HG03439 (cell line): ENCODE measurements at regions not wholly inside any gene's neighbourhood (a gene's known extent, or its start where the extent isn't known, plus 50 kb on each side); places are given as distances from the start of the nearest gene placed in this dataset.
"Not testable (repeated sequence)": the region's sequence is repeated elsewhere in the genome, so short reads cannot be mapped to it uniquely, and the experiment has no call there.

Experiments used
- ATAC-seq: cut with Tn5 transposase; IDR thresholded peaks from one replicate; pipeline ENCODE4 v1.9.1; 2021; ENCODE audit warnings: mild to moderate bottlenecking, moderate library complexity; ENCODE audit not compliant: unreplicated experiment

DNA sequence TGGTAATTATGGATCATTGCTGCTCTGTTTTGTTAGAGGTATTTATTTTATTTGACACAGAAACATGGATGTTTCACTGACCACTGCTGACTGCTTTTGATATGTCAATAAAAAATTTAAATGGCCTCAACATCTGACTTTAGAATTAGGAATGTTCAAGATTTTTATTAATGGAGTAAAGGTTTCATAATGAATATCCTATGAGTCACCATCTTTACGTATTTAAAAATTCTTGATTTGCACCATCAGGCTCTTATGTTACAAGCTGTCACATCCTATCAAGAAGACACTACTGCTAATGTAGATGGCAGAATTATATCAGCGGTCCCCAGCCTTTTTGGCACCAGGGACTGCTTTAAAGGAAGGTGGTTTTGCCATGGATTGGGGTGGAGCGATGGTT, 578.7 kb upstream of the NRP1 start:
- ATAC-seq, result no peak

DNA sequence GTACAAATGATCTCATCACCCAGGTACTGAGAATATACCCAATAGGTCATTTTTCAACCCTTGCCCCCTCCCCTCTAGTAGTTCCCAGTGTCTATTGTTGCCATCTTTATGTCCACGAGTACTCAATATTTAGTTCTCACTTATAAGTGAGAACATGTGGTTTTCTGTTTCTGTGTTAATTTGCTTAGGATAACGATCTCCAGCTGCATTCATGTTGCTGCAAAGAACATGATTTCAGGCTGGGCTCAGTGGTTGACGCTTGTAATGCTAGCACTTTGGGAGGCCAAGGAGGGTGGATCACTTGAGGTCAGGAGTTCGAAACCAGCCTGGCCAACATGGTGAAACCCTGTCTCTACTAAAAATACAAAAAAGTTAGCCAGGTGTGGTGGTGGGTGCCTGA, 575.0 kb upstream of the NRP1 start:
- not testable (repeated sequence) for ATAC-seq

DNA sequence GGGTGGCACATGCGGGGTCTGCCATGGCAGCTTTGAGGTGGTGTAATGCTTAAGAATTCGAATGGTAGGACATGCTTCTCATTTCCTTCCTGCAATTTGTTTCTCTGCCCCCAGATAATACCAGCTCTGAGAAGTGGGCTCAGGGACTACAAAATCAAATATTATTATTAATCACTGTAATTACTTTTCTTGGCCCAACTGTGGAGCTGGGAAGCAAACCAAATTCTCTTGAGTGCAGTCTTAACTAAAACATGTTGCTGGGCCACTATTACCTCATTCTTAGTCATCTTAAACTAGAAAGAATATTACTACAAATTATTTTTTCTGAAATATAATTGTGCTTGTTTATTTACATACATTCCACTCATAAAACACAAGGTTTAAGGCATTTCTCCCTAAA, 566.7 kb upstream of the NRP1 start:
- ATAC-seq, result no peak

DNA sequence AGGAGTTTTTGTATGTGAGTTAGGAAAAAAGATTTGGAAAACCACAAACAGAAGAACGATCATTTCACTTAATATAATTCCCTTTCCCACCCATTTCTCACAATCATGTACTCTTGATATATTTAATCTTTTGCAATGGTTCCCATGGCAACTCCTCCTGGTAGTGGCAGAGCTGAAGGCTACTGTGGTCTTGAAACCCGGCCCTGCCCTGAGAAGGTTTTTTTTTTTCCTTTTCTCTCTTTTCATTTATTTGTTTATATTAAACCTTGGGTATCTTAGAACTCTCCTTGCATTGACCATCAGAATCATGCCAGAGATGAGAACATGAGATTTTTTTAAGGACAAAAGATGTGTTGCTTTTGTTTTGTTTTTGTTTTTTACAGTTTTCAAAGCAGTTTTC, 566.1 kb upstream of the NRP1 start:
- ATAC-seq, result no peak

DNA sequence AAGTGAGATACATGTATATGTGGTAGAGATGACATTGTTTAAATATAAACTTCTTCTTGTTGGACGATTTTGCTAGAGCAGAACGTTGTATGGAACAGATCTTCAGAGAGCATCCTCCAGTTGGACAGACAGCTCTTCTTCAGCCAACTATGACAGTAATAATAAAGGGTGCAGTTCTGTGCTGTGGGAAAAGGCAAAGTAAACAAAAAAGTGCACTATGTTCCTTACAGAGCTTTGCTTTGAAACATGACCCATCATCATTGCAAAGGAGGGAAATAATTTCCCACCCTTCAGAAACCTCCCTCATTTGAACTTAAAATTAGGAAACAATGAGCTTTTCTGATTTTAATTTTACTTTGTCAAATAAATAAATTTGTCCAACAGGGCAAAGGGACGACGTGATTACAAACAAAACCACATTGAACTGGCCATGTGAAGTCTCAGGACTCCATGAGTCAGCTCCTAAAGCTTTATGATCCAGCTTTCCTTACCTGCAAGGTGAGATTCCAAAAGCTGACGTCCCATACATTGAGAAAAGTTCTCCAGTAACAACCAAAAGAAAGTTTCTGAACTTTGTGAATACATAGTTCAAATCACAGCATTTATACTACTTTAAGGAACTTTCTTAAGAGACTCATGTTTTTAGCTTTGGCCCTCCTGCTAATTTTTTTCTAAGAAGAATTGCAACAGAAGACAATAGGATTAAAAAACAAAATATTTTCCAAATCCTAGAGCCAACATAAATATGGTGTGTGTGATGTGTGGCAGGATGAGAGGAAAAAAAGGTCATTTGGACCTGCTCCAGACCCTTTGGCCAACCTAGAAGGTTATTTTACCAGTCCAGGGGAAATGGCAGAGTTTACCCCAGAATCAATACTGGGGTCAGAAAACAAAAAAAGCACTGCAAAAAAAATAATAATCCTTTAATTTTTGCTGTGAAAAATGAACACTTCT, 565.4 kb upstream of the NRP1 start:
- ATAC-seq, result no peak

DNA sequence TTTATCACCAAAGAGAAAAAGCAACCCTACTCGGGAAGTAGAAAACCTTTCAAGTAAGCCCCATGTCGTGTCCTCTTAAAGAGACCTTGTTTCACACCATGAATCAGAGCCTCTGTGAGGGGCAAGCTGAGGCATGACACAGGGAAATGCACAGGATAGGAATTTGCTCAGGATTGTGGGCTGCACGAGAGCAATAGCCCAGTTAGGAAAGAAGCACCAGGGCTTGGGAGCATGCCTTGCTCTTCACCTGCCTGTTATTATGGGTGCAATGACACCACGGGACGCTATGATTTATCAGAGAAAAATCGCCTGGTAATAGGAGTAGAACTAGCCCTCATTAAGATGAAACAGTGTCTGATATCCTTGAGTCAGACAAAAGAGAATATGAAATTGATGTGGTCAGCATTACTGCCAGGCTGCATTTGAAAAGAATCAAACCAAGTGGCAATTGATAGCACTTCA, 562.9 kb upstream of the NRP1 start:
- no peak for ATAC-seq

DNA sequence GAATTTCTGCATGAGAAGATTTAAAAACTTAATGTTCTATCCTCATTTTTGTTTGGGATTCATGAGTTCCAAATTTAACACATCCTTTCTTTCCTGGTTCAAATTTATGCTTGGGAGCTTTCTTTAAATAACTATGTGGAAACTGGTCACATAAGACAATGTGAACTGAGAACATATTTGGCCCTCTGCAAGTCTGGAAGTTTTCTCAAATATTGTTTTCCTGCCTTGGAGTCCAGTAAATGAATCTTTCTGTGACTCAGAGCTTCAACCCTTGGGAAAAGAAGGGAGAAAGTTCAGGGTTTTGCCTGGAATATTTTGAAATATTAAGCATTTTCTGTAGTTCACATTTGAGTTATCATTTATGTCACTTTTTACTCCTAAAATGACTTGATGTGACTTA, 559.0 kb upstream of the NRP1 start:
- no peak for ATAC-seq

DNA sequence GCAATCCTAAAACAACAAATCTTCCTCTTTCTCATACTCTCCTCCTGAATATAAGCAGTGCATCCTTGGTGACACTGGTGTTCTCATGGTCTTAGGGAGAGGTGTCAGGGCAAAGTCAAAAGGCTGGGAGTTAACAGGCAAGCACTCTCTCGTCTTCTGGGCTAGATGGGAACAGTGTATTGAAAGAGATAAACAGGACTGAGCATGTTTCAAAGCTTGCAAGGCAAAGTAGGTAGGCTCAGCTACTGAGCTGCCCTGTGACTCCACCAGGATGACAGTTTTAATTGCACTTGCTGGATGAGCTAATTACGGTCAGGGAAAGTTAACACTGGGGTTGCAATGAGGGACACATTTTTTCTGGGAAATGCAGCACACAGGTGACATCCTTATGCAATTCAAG, 554.9 kb upstream of the NRP1 start:
- no peak for ATAC-seq

DNA sequence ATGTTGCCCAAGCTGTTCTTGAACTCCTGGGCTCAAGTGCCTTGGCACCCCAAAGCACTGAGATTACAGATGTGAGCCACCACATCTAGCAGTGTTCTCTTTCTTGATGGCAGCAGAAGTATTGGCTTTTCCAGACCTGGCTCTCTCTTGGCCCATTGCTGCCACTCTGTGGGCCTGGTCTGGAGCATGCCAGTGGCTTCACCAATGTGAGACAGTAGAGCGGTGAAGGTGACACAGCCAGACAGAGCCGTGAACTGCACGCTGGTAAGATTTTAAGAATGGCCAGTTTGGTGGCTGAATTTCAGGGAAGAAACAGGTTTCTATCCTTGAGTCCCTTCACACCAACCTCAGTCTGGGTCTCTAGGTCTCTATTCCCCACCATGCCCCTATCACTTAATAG, 552.7 kb upstream of the NRP1 start:
- no peak for ATAC-seq

DNA sequence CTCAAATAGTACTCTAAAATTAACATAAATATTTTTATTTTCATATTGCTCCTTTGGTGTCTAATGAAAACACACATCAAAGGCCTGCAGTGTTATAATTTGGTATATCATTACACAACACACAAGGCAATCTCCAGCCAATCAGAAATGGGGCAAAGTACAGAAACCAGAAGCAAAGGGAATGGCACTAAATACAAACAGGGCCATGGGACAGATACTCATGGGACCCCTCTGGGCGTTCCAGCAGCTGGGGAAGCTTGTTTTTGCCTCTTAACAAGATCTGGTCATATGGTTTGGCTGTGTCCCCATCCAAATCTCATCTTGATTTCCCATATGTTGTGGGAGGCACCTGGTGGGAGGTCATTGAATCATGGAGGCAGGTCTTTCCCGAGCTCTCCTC, 551.8 kb upstream of the NRP1 start:
- ATAC-seq, result no peak

DNA sequence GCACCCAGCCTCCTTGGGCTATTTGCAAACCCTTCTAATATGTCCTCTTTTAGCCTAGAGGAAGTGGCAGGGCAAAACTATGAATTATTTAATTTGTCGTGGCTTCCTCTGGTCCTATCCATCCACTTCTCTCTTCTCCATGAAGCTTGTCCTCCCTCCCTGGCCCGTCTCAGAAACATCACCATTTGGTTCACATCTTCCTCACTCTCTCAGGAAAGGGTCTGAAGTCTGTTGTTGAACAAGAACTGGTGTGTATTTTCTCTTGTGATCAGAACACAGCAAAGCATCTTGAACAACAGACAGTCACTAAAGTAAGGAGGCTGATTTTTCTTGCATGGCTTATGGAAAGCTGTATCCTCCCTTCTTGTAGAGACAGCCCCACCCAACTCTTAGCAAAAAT, 550.1 kb upstream of the NRP1 start:
- ATAC-seq, result no peak

DNA sequence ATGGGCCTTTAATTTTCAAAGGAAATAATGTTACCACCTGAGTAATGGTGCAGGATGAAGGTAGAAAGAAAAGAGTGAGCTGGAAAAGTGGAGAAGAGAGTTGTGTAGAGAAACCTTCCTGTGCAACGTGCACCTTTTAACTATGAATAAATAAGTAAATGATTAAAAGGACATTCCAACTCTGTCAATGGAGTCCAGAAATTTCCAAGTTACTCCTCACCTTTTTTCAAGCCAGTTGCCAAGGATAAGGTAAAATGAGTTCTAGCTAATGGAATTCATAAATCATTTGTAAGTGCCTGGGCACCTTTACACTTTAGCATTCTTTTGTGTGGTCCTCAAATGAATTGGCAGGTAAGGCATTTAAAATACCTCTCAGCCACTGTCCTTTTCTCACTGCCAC, 549.4 kb upstream of the NRP1 start:
- ATAC-seq, result no peak

DNA sequence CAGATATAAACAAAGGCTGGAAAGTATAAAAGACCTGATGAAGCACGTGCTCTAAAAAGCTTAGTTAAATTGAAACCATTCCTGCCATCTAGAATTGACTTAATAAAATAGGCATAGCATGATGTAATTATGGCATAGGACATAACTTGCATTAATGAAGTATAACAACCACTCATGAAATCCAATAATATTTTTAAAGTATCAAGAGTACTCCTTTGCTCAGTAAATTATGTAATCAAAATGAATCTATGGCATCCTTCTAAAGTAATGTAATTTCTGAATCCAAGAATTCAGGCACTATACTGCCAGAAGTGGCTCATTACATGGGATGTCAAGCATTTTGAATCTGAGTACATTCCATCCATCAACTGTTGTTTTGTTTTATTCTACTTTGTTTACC, 548.5 kb upstream of the NRP1 start:
- no peak for ATAC-seq

DNA sequence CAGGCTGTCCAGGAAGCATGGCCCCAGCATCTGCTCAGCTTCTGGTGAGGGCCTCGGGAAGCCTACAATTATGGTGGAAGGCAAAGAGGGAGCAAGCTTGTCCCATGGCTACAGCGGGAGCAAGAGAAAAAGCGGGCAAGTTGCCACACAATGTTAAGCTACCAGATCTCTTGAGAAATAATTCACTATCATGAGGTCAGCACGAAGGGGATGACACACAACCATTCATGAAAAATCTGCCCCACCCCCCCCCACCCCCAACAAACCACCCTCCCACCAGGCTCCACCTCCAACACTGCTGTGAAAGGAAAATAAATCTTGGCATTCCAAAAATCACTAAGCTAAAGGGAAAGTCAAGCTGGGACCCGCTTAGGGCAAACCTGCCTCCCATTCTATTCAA, 545.8 kb upstream of the NRP1 start:
- no peak for ATAC-seq

DNA sequence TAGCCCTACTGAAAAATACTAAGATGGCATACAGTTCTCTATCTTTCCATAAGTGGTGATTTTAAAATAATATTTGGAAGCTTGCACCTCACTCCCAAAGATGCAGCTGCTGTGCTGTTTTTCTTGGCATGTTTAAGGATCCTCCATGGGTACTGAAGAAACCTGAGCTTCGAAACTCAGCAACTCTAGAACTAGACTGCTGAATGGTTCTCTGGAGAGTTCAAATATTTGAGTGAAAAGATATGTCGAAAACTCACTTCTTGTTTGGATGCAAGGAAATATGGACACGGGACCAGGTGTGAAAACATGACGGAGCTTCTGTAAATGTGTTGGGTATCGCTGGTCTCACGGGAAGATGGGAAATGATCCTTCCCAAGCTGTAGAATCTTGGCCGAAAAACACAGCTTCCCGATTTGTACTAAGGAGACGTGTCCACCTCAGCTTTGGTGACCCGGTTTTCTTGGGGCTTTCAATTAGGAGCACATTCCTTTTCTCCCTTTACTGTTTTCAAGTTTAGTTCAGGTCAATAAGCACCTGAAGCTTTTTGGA, 543.8 kb upstream of the NRP1 start:
- ATAC-seq, result no peak

DNA sequence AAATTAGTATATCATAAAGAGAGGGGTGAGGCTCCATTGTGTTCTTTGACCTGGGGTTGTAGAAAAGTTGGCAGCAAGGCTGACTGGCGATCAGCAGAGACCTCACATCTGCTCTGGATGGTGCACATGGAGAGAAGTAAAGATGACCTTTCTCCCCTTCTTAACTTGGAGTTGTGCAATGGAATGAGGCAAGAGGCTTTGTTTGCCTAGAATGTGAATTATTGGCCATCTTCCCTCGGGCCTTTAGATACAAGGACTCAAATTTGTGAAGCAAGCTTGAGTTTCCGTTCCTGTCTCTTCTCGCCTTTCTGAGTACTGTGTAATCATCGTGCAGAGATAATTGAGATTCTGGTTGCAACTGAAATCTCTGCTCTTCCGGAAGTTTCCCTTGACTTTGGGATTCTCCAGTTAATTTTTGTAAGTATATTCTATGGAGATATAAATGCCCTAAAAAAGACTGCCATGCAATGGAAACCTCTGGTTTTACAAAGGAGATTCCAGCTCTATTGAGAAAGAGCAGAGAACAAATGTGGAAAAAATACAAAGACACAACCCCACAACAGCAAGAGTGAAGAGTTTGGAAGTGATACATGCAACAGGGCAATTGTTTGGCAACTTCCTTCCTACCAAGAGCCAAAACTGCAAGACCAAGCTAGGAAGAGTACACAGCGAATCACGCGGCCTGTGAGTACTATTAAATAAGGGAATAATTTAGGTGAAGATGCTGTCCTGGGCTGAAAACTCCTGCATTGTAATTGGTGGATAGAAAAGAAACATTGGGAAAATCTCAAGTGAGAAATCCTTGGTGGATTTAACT, 542.3 kb upstream of the NRP1 start:
- ATAC-seq, result no peak

DNA sequence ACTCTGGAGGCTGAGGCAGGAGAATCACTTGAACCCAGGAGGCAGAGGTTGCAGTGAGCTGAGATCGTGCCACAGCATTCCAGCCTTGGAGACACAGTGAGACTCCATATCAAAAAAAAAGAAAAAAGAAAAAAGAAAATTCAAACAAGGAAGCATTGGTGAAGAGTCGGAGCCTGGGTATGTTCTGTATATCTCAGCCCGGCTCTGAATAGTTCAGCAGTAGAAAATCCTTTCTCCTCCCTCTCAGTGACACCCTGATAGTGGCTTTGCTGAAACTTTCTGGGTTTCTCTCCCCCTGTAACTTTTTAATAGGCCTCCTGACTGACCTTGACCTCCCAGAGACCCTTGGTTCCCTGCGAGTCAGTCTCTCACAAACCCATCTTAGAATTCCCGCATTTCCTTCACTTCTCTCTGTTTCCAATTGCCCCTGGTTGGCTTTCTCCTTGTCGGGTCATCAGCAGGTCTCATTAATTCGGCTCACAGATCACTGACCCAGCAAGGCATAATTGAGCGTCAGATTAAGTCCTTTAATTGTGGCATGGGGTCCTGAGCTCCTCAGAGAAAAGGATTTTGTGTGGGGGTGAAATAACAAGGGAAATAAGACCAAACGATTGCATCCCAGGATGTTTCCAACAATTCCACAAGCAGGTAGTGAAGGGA, 541.6 kb upstream of the NRP1 start:
- ATAC-seq, result no peak

DNA sequence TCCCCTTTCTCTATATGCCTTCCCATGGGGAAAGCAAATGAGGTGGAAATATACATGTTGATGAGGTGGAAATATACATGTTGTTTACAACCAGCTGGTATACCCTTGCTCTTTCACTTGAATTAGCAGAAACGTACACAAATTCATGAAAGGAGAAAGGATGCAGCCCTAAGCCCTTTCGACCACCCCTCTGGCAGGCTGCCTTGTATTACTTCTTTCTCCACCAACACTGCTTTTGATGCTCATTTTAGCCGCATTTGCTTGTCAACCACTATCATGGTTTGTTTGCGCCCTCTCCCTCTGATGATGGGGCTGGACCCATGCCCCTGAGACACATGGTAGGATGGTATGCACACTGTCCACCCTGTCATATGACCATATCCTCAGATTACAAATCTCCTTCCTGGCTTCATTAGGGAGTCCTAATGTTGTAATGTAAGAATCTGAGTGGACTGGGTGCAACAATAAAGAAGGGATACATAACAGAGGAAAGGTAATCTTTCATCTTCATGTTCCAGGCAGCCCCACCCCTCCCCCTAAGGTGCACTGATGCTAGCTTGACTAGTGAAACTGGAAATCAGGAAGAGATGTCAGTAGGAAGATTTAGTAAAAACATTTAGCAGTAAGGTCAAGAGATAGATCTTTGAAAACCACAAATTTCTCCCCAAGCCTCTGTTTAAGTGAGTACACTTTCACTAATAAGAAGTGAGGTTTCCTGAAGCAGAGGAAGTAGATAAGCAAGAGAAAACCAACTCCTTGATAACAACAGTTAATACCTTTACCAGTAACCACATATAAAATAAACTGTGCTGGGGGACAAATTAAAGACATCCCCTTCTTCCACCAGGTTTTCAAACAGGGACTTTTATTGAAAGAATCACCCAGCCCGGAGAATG, 536.8 kb upstream of the NRP1 start:
- ATAC-seq, result no peak

DNA sequence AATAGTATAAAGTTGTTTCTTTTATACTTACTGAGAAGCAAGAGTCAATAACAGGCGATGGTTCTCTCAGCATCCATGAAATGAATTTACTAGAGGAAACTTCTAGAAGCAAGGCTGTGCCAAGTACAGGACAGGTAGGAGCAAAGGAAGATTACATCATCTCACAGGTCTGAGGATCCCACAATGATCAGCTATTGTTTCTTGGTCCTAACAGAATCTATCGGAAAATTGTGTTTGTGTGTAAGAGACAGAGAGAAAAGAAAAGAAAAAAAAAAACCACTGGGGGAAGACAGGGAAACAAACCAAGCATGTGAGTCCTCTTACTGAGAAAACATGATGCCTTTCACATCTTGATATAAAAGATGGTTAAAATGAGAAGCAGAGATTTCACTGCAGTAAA, 535.0 kb upstream of the NRP1 start:
- no peak for ATAC-seq

DNA sequence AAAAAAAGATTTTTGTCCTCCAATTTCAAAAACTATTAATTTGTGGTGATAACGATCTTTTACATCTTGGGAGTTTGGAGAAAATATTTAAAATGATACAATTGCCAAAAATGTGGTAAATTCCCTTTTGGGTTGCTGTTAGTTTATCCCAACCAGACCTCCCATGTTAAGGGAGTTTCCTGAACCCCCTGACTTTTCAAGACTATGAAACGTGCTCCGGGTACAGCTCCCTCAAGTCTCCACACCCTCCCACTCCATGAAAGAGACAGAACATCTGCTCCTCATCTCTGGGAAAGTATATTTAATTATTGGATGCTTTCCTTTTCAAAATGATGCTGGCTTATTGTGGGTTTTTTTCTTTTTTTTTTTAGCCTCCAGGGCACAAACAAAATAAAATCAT, 534.6 kb upstream of the NRP1 start:
- ATAC-seq, result no peak
